22Rv1 (cell line): ENCODE measurements at regions not wholly inside any gene's neighbourhood (a gene's known extent, or its start where the extent isn't known, plus 50 kb on each side); places are given as distances from the start of the nearest gene placed in this dataset.

ENCODE experiments used
- CTCF ChIP-seq: fragments of 450-650 bp; IDR thresholded peaks from 2 replicates; pipeline ENCODE4 v1.5.1; 2017; ENCODE audit warnings: mild to moderate bottlenecking
- ZFX ChIP-seq: fragments of 450-650 bp; IDR thresholded peaks from 2 replicates; pipeline ENCODE4 v1.6.1; 2017; ENCODE audit warnings: antibody characterized with exemption, borderline replicate concordance

GRCh38 chr3:5861151-5861550, 673.6 kb downstream of the EDEM1 start:
- TF ChIP-seq CTCF (no peak), ZFX (no peak)
